Posterior cingulate gyrus (tissue), 11 donors: ENCODE measurements at regions not wholly inside any gene's neighbourhood (a gene's known extent, or its start where the extent isn't known, plus 50 kb on each side); places are given as distances from the start of the nearest gene placed in this dataset.
A peak's percentile ranks its signal among the peaks of the same experiment; 100 is the strongest.

Experiments used
- DNase-seq, 10 donors: peaks; one replicate each; pipeline versions ENCODE4 v3.0.0 to v3.0.0-alpha.2; 2020 to 2021; ENCODE audit warnings: mixed read lengths in 3 of 10
- intact Hi-C: fragments of 100-400 bp; cut with DNase I; formaldehyde crosslinking; loops from one replicate; pipeline ENCODE4 v1.15.1; 2023

DNA sequence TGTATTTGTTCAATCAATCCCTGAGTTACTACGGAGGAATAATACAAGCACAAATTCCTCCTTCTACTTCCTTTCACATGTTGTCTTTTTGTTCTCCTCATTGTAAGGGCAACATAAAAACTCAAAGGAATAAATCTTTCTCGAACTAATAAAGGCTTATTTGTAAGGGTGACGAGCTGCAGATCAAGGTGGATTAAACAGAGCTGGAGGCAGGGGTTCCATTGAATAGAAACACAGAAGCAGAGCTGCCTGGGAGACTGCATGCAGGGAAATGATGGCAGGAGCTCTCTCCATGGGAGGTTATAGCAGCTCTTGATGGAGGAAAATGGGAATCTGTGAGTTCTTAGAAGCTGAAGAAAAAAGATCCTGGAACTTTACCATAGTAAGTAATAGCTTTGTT, 160.2 kb downstream of the CYYR1 start:
- intact Hi-C loops: no loop called here
- no peak for DNase-seq

DNA sequence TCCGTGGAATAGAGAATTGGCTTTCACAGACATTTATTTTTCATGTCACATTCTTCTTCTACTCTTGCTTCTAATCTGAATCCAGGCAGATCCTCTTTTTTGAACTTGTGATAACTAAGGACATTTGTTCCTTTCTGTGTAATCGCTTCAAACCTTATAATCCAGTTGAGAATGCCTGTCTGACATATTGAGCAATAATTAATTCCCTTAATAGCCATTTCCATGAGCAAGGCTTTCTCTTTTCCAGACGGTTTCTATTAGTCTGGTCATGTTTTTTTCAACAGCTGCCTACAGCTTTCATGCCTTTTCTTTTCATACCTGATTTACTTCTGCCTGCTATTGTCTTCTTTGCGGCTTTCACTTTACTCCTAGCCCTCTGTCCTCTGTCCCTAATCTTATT, 163.4 kb downstream of the CYYR1 start:
- intact Hi-C loops: no loop called here
- DNase-seq: no peak

DNA sequence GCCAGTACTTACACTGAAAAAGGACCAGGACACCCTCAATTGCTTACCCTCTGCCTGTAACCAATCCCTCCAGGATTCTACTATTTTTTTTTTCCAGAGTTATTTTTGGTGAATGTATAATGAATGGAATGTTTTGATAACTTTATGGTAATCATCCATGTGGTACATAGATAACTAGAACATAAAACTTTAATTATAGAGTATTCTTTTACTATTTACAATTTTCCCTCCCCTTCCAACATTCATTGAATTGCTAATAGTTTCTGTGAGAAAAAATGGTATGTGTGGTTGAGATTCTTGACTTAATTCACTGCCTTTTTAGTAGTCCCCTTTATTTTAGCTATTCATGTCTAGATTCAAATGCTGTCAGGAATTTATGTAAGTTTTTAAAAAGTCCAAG, 164.6 kb downstream of the CYYR1 start:
- intact Hi-C loops: no loop called here
- no peak for DNase-seq

DNA sequence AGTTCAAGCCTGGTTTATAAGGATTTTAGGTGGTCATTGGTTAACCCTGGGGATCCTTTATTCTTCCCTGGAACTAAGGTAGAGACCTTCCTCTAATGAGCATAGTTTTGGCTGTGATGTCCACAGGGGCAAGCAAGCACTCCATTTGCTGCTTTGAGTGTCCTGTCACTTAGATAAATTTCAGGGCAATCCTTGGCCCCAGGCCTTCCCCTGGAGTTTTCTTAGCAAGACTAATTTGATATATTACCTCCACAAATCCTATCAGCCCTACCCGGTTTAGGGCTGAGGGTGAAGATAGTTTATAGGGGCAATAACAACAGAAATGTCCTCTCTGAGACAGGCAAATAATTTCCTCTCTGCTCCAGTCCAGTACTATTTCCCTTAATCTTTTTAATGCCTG, 166.6 kb downstream of the CYYR1 start:
- no peak for DNase-seq
- intact Hi-C loops: no loop called here

DNA sequence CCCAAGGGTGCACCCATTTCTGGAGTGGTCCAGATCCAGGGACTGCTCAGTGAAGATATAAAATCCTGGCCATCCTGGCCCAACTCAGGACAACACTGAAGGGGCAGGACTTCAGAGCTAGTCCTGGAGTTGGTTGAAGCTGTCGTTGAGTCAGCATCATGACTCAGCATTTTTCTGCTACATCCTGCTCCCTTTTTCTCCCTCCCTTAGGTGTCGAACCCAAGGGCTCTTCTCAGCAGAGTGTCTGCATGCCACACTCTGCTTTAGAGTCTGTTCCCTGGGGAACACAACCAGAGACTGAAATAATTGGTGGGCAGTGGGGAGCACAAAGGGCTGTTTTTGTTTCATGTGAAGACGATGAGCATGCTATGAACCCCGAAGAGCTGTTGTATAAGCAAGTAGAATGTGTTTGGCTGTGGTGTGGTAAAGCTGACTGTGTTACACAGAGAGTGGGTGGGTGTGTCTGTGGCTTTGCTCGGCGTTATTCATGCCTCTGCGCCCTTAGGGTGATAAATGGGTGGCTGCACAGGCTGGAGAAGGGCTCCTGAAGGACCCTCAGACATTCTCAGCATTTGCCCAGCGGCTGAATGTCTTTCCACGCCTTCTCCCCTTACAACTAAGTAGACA, 167.2 kb downstream of the CYYR1 start:
- DNase-seq: peak in 2 of 10 donors; percentile 9 to 41
- intact Hi-C loops: no loop called here

DNA sequence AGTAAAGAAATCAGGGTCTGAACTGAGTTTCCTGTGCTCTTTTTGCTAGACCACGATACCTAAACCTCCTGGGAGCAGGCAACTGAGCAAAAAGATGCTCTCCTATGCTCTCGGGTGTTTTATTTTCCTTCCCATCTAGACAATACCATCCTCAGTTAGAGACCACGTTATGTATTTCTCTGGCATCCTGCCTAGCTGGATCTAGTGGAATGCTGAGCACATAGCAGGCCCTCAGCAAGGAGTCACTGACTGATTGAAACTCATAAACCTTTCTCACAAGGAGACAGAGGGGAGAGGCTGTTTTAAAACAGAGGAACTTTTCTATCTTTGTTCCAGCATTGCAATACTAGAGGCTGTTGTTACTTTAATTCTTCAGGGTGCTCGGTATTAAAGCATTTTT, 168.0 kb downstream of the CYYR1 start:
- DNase-seq: no peak
- intact Hi-C loops: no loop called here

- no peak for DNase-seq
- intact Hi-C loops: no loop called here
Measured at GRCh38 chr21:26404288-26404687, 168.8 kb downstream of the CYYR1 start.

GRCh38 chr21:26403321-26403720, 169.8 kb downstream of the CYYR1 start:
- intact Hi-C loops: no loop called here
- no peak for DNase-seq

DNA sequence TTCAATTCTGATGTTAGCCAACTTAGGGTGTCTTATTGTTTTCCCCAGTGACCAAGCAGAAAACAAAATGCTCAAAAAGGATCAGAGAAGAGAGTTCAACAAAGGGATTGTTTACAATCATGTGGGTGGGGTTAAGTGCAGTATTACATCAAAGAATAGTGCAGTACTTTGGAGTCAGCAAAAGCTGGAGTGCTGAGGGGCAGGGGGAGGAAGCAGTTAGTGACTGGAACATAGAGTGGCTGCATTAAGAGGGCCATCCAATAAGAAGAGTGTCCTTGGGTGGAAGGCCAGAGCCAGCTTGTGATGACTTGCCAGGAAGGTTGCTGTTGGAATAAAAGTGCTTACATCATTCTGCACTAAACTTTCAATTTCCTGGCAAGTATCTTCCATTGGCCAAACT, 175.5 kb downstream of the CYYR1 start:
- intact Hi-C loops: no loop called here

DNA sequence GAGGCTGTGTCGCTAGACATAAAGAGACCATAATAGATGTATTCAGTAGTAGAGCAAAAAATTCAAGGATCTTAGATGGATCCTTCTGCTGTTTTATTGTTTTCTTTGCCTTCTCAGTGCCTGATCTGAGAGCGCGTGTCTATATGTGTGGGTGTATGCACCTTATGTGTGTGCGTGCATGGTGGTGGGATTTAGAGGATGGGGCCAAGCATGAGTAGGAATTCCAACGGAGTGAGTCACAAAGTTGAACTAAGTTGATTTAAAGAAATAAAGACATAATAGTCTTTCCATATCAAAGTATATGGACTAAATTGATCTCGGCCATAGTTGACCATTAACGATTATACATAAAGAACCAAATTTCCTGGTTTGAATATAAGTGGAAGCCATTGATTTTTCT, 178.7 kb downstream of the CYYR1 start:
- intact Hi-C loops: no loop called here
- DNase-seq: no peak

More for the DNA sequence above, 175.5 kb downstream of the CYYR1 start:
- no peak for DNase-seq

DNA sequence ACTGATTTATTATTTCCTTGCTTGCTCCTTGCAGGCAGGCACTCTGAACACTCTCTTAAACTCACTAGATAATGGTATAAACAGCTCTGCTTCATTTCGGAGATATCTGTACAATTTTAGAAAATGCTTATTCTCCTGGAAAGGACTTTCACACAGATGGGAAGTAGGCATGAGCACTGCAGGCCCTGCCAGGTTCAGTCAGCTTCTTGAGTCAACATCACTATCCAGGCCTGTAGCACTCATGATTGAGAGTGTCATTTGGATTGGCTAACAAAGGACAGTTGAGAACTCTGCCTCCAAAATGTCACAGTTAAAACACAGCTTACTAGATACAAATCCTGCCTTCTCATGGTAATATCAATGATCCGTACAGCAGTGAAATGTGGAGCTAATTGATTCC, 181.9 kb downstream of the CYYR1 start:
- intact Hi-C loops: no loop called here
- peak in 5 of 10 donors; percentile 14 to 86 (median 81) for DNase-seq

GRCh38 chr21:26389971-26390641, 183.0 kb downstream of the CYYR1 start:
- DNase-seq: peak in 2 of 10 donors; percentile 20 to 49

GRCh38 chr21:26388731-26389231, 184.3 kb downstream of the CYYR1 start:
- DNase-seq: no peak
- intact Hi-C loops: no loop called here

More at GRCh38 chr21:26389971-26390641, 183.0 kb downstream of the CYYR1 start:
- intact Hi-C loops: no loop called here

DNA sequence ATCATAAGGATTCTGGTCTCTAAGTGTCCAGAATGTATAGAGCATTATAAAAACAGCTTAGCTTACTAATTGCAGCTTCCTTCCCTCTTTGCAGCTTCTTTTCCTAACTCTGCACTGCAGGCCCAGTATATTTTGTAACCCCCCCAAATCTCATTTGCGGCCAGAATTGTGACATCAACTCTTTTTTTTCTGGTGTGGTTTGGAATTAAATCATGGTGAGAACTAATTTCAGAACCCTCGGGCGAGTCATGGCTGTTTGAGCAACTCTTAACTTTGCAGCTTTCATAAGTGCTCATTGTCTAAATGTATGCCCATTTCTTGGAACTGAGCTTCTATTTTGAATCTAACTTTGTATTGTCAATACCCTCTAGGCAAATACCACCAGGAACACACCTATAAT, 187.4 kb downstream of the CYYR1 start:
- intact Hi-C loops: no loop called here
- DNase-seq: no peak

GRCh38 chr21:26379561-26379960, 193.5 kb downstream of the CYYR1 start:
- no peak for DNase-seq
- intact Hi-C loops: no loop called here

DNA sequence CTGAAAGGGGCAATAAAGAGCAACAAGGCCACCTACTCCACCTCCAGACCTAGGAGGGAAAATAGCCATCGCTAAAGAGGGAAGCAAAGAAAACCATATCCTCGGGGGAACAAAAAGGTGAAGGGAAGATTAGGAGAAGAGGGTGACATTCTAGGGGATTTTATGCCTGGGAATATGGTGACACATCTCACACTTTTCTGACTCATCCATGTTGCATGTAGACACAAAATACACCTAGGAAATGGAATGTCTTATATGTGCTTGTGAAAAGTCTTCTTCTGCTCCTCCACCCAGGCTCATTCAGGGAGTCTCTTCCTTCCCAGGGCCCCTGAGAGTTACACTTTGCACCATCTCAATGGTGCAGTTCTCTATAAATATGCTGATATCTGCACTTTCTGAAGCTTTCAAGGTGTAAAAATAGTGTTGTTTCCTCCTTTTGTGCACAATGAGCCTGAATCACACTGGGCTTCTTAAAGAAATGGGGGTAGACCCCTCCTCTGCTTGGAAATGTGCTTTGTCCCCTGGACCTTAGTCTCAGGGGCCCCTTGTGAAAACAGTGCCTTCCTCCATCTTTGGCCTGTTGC, 195.9 kb downstream of the CYYR1 start:
- no peak for DNase-seq
- intact Hi-C loops: no loop called here

DNA sequence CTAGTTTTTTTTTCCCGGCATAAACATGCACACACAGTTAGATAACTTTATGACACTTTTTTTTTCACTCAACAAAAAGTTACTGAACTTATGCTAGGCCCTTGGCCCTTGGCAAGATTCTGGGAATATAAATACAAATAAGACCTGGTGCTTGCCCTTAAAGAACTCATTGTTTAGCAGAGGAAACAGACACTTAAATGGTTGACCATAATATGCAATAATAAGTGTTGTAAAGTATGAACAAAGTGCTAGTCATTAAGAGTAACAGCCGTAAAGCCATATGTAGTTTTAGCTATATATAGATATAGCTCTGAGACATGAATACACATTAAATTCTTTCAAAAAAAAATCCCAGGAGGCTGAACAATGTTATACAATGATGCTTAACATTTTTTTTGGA, 198.3 kb downstream of the CYYR1 start:
- intact Hi-C loops: no loop called here
- no peak for DNase-seq

DNA sequence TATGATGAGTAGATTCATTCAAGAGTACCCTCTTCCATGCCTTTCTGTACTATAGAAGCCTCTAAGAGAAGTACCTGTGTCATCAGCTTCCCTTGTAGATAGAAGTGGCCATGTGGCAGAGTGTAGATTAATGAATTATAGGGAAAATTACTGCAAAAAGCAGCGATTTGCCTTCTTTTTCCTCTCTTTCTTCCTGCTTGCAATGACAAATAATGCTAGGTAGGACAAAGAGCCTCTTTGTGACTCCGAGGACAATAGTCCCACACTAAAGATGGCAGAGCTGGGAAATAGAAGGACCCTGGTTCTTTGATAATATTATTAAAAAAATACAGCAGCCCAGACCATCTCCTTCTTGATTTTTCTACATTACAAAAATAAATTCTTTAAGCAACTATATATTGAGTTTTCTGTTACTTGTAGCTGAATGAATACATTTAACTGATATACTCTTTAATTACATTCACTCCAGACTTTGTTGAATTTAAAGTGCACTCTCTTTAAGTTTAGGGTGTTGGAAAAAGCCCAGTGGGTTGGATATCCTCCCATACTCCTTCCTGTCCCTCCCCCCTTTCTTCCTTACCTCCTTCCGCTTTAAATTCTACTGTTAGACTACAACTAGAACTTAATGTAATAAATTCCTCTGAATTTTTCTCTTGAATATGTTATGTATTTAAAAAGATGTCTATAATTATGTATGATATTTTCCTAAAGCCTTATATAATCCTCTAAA, 198.2 kb upstream of the APP start:
- intact Hi-C loops: no loop called here
- DNase-seq: no peak

GRCh38 chr21:26366781-26367180, 196.2 kb upstream of the APP start:
- intact Hi-C loops: no loop called here
- no peak for DNase-seq

- no peak for DNase-seq
- intact Hi-C loops: no loop called here
Measured at GRCh38 chr21:26365849-26366248, 195.3 kb upstream of the APP start.

DNA sequence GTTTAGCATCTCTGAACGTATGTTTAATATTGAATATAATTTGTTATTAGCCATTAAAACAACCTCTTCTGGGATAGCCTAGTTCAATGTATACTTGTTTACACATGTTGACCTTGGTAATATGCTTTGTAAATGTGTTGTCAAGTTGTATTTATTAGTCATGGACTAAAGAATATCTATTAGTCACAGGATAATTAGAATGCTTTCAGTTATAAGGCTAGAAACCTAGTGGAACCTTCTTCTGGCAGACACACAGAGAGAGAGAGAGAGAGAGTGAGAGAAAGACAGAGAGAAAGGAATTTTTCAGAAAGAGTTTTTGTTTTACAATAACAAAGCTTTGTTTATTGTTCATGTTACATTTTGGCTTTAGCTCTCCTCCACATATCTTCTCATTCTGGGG, 181.1 kb upstream of the APP start:
- intact Hi-C loops: no loop called here

More for the DNA sequence above, 181.1 kb upstream of the APP start:
- DNase-seq: no peak
